H1 (cell line): ENCODE measurements at regions not wholly inside any gene's neighbourhood (a gene's known extent, or its start where the extent isn't known, plus 50 kb on each side); places are given as distances from the start of the nearest gene placed in this dataset.

Experiments used
- CTCF ChIA-PET: fragments of 300-600 bp; sonication (Branson Sonifier 250); formaldehyde crosslinking; loops from one replicate; lab custom pipeline; 2021; ENCODE audit not compliant: partially characterized antibody; lab: Charles Lee
- POLR2A ChIA-PET: fragments of 300-600 bp; sonication (Branson Sonifier 250); formaldehyde crosslinking; loops from one replicate; lab custom pipeline; 2021; ENCODE audit warnings: inconsistent platforms; ENCODE audit not compliant: partially characterized antibody; lab: Charles Lee
- DNase-seq, 2 experiments: peaks; one replicate each; pipeline versions ENCODE4 v3.0.0 to v3.0.0-alpha.2; 2010 to 2022; ENCODE audit warnings: low spot score in 2 of 2, low read depth in 1 of 2, mixed read lengths in 1 of 2
- FAIRE-seq: peaks from 2 replicates; lab custom pipeline; 2011; peaks lifted over from hg19 to GRCh38; lab: Jason Lieb, UNC
- H2AFZ ChIP-seq: 2 replicates; pipeline ENCODE4 v1.8.1; 2012; ENCODE audit warnings: low read length, inconsistent platforms
- H2AK5ac ChIP-seq: 2 replicates; pipeline ENCODE4 v1.6.1; 2013; ENCODE audit warnings: low read depth, low read length
- H2BK120ac ChIP-seq: replicated peaks from 2 replicates; pipeline ENCODE3; 2013; ENCODE audit warnings: low read depth, low read length, inconsistent platforms
- H2BK12ac ChIP-seq: 2 replicates; pipeline ENCODE4 v1.6.1; 2013; ENCODE audit warnings: low read depth, low read length
- H2BK15ac ChIP-seq: 2 replicates; pipeline ENCODE4 v1.6.1; 2013; ENCODE audit warnings: low read length
- H2BK20ac ChIP-seq: 2 replicates; pipeline ENCODE4 v1.6.1; 2013; ENCODE audit warnings: low read length
- H2BK5ac ChIP-seq: 2 replicates; pipeline ENCODE4 v1.6.1; 2013; ENCODE audit warnings: low read depth, low read length
- H3K14ac ChIP-seq: 2 replicates; pipeline ENCODE4 v1.6.1; 2013; ENCODE audit warnings: inconsistent platforms; ENCODE audit not compliant: insufficient read length
- H3K18ac ChIP-seq: 2 replicates; pipeline ENCODE4 v1.6.1; 2013; ENCODE audit warnings: low read length; ENCODE audit errors: extremely low read depth
- H3K23ac ChIP-seq: 2 replicates; pipeline ENCODE4 v1.6.1; 2013; ENCODE audit warnings: inconsistent platforms; ENCODE audit not compliant: insufficient read length
- H3K23me2 ChIP-seq: 2 replicates; pipeline ENCODE4 v1.6.1; 2013; ENCODE audit warnings: low read depth, low read length
- H3K27ac ChIP-seq: 2 replicates; pipeline ENCODE4 v1.6.1; 2011; ENCODE audit warnings: low read depth, low read length, inconsistent platforms
- H3K27me3 ChIP-seq, 4 experiments: replicated peaks in 1 of 4; 1 replicate in 1 of 4; 2 replicates in 3 of 4; pipeline versions ENCODE4 v1.6.1 to v1.8.1; 2011 to 2013; ENCODE audit warnings: low read length in 3 of 4, mild to moderate bottlenecking in 3 of 4, inconsistent platforms in 2 of 4, mixed read lengths in 2 of 4, moderate library complexity in 1 of 4; ENCODE audit not compliant: control insufficient read depth in 3 of 4, insufficient read depth in 3 of 4; ENCODE audit errors: extremely low read depth in 1 of 4
- H3K36me3 ChIP-seq, 4 experiments: 2 replicates each; pipeline versions ENCODE4 v1.6.1 to v1.8.1; 2011 to 2013; ENCODE audit warnings: mild to moderate bottlenecking in 4 of 4, low read length in 3 of 4, moderate library complexity in 2 of 4, control low read depth in 1 of 4, inconsistent platforms in 1 of 4; ENCODE audit not compliant: insufficient read depth in 4 of 4, control insufficient read depth in 2 of 4
- H3K4ac ChIP-seq: replicated peaks from 2 replicates; pipeline ENCODE3; 2013; ENCODE audit warnings: low read length, low read depth, mixed read lengths, inconsistent platforms; ENCODE audit not compliant: insufficient read length
- H3K4me1 ChIP-seq, 4 experiments: replicated peaks in 1 of 4; 1 replicate in 1 of 4; 2 replicates in 3 of 4; pipeline versions ENCODE4 v1.6.1 to v1.8.1; 2011 to 2013; ENCODE audit warnings: low read length in 3 of 4, inconsistent platforms in 2 of 4, mixed read lengths in 1 of 4; ENCODE audit not compliant: insufficient read depth in 4 of 4, control insufficient read depth in 3 of 4
- H3K4me2 ChIP-seq, 2 experiments: 2 replicates each; pipeline versions ENCODE4 v1.6.1 to v1.8.1; 2011 to 2013; ENCODE audit warnings: low read depth in 2 of 2, low read length in 2 of 2, control low read depth in 1 of 2, inconsistent platforms in 1 of 2, mild to moderate bottlenecking in 1 of 2; ENCODE audit not compliant: insufficient read depth in 1 of 2
- H3K4me3 ChIP-seq, 4 experiments: fragments of 200-600, 300-600 bp in 1 of 4; sonication (generic), shearing (Covaris generic), sonication (Bioruptor Twin) in 1 of 4; 2 replicates each; pipeline versions ENCODE4 v1.5.1 to v1.8.1; 2011 to 2016; ENCODE audit warnings: low read length in 4 of 4, low read depth in 3 of 4, control low read depth in 2 of 4, inconsistent platforms in 2 of 4, mild to moderate bottlenecking in 2 of 4, mixed read lengths in 1 of 4, moderate library complexity in 1 of 4; ENCODE audit not compliant: insufficient read depth in 2 of 4; ENCODE audit errors: extremely low read depth in 1 of 4
- H3K56ac ChIP-seq: replicated peaks from 2 replicates; pipeline ENCODE3; 2013; ENCODE audit warnings: low read depth, mild to moderate bottlenecking, mixed read lengths, low read length, inconsistent platforms; ENCODE audit not compliant: insufficient read length
- H3K79me1 ChIP-seq: 2 replicates; pipeline ENCODE4 v1.6.1; 2013; ENCODE audit warnings: low read depth, low read length, control low read depth
- H3K79me2 ChIP-seq, 2 experiments: 2 replicates each; pipeline versions ENCODE4 v1.6.1 to v1.8.1; 2012 to 2013; ENCODE audit warnings: low read length in 2 of 2, mild to moderate bottlenecking in 2 of 2, inconsistent platforms in 1 of 2; ENCODE audit not compliant: insufficient read depth in 2 of 2, control insufficient read depth in 1 of 2
- H3K9ac ChIP-seq, 4 experiments: replicated peaks in 1 of 4; 1 replicate in 1 of 4; 2 replicates in 3 of 4; pipeline versions ENCODE4 v1.6.1 to v1.8.1; 2011 to 2013; ENCODE audit warnings: low read depth in 3 of 4, low read length in 3 of 4, control low read depth in 2 of 4, mild to moderate bottlenecking in 2 of 4, moderate library complexity in 2 of 4, inconsistent platforms in 1 of 4; ENCODE audit errors: extremely low read depth in 1 of 4
- H3K9me3 ChIP-seq, 2 experiments: 2 replicates each; pipeline versions ENCODE4 v1.6.1 to v1.8.1; 2012 to 2013; ENCODE audit warnings: mild to moderate bottlenecking in 2 of 2, moderate library complexity in 2 of 2, control low read depth in 1 of 2, inconsistent platforms in 1 of 2, low read depth in 1 of 2, low read length in 1 of 2, mixed read lengths in 1 of 2; ENCODE audit not compliant: insufficient read depth in 2 of 2
- H4K20me1 ChIP-seq, 2 experiments: replicated peaks in 1 of 2; 2 replicates each; pipeline versions ENCODE3 to v1.8.1; 2011 to 2013; ENCODE audit warnings: inconsistent platforms in 2 of 2, low read length in 2 of 2, mild to moderate bottlenecking in 1 of 2; ENCODE audit not compliant: insufficient read depth in 2 of 2, control insufficient read depth in 1 of 2
- H4K5ac ChIP-seq: 2 replicates; pipeline ENCODE4 v1.6.1; 2013; ENCODE audit warnings: low read length, low read depth, mixed read lengths, inconsistent platforms; ENCODE audit not compliant: insufficient read length
- H4K8ac ChIP-seq: 2 replicates; pipeline ENCODE4 v1.8.0; 2013; ENCODE audit warnings: mild to moderate bottlenecking, moderate library complexity, low read length, inconsistent platforms; ENCODE audit not compliant: insufficient read depth; ENCODE audit errors: extremely low read depth
- H4K91ac ChIP-seq: replicated peaks from 2 replicates; pipeline ENCODE3; 2013; ENCODE audit warnings: low read length, mixed read lengths, inconsistent platforms; ENCODE audit not compliant: insufficient read length
- CHD1 ChIP-seq: IDR thresholded peaks from 2 replicates; pipeline ENCODE4 v1.6.1; 2012; ENCODE audit warnings: low read depth, low read length, improper control_type of control experiment
- EGR1 ChIP-seq: IDR thresholded peaks from 2 replicates; pipeline ENCODE4 v1.6.1; 2011; ENCODE audit warnings: low read depth, low read length, borderline replicate concordance
- POLR2A ChIP-seq, 2 experiments: IDR thresholded peaks; 1 replicate in 1 of 2; 2 replicates in 1 of 2; pipeline ENCODE4 v1.6.1; 2011; ENCODE audit warnings: low read depth in 2 of 2, low read length in 2 of 2, mild to moderate bottlenecking in 2 of 2; ENCODE audit errors: control extremely low read depth in 1 of 2
- WGBS, 2 experiments: shearing (Covaris generic) in 1 of 2; methylation state at CpG; one replicate each; pipeline versions ENCODE4 v1.1.6 to v1.1.7; 2013 to 2015; ENCODE audit warnings: low lambda C conversion rate in 2 of 2, mixed read lengths in 2 of 2, inconsistent platforms in 1 of 2, low coverage in 1 of 2, missing lambda C conversion rate in 1 of 2; ENCODE audit not compliant: insufficient replicate concordance in 2 of 2, insufficient coverage in 1 of 2, insufficient read length in 1 of 2; ENCODE audit errors: extremely low coverage in 1 of 2, missing lambda C conversion rate in 1 of 2; 5-methylcytosine and 5-hydroxymethylcytosine counted together

- FAIRE-seq (no peak), DNase-seq (no peak)
- H3K27ac ChIP-seq, result no peak overlapping the region
- H2BK15ac ChIP-seq, result no peak overlapping the region
- no peak overlapping the region for H2BK5ac ChIP-seq
- H3K9ac ChIP-seq, result no peak overlapping the region
- H2AK5ac ChIP-seq, result no peak overlapping the region
- H2AFZ ChIP-seq, result no peak overlapping the region
- H2BK20ac ChIP-seq, result no peak overlapping the region
- H3K4me2 ChIP-seq, result no peak overlapping the region
- no peaks in the 10 kb centered on the region for H4K20me1 ChIP-seq
- 90% methylated on average over 2 of the region's 2 CpGs; no CpG with 5 or more reads in 1 of the 2 experiments for WGBS, 2 experiments
- no peak overlapping the region for H4K5ac ChIP-seq
- no peak overlapping the region for H3K18ac ChIP-seq
- ChIA-PET POLR2A (no interaction called here), CTCF (no interaction called here)
- no peak overlapping the region for H4K8ac ChIP-seq
- no peak overlapping the region for H3K23ac ChIP-seq
- H4K91ac ChIP-seq, result no peak overlapping the region
- H3K23me2 ChIP-seq, result no peaks in the 10 kb centered on the region; the same call in 1 of the 2 replicates
- no peak overlapping the region for H2BK12ac ChIP-seq
- no peaks in the 10 kb centered on the region for H3K79me2 ChIP-seq
- H3K79me1 ChIP-seq, result no peaks in the 10 kb centered on the region
- H3K4ac ChIP-seq, result no peak overlapping the region
- H3K4me1 ChIP-seq, result no peaks in the 10 kb centered on the region
- H3K27me3 ChIP-seq, result no peaks in the 10 kb centered on the region
- no peaks in the 10 kb centered on the region; a peak in 1 of 8 replicates for H3K36me3 ChIP-seq
- no peak overlapping the region for H3K56ac ChIP-seq
- H3K14ac ChIP-seq, result no peak overlapping the region
- peaks cover 4 to 16% of the 10 kb centered on the region in 2 experiments; a peak in 3 of 4 replicates for H3K9me3 ChIP-seq
- no peak overlapping the region for H3K4me3 ChIP-seq
- TF ChIP-seq POLR2A (IDR thresholded peaks at IDR 0.05; ENCODE audit: control extremely low read depth in 1 of 2, low read depth in 2 of 2, low read length in 2 of 2), result no peak
- no peak for TF ChIP-seq EGR1
- no peak for TF ChIP-seq CHD1
- H2BK120ac ChIP-seq, result no peak overlapping the region
Observed at GRCh38 chr2:7653617-7654016, 736.4 kb downstream of the RNF144A start.
